HepG2 (cell line): ENCODE measurements at regions not wholly inside any gene's neighbourhood (a gene's known extent, or its start where the extent isn't known, plus 50 kb on each side); places are given as distances from the start of the nearest gene placed in this dataset.

Source experiments
- CSRNP1 ChIP-seq: sonication (generic); formaldehyde crosslinking; IDR thresholded peaks from 2 replicates; pipeline ENCODE4 v1.8.1; 2023; ENCODE audit warnings: mild to moderate bottlenecking, missing genetic modification reagents
- DDIT3 ChIP-seq: sonication (generic); formaldehyde crosslinking; IDR thresholded peaks from 2 replicates; pipeline ENCODE4 v1.4.0; 2020; ENCODE audit warnings: mild to moderate bottlenecking, missing genetic modification reagents
- KMT2B ChIP-seq: IDR thresholded peaks from 2 replicates; pipeline ENCODE4 v1.6.1; 2016; ENCODE audit warnings: missing genetic modification reagents, missing compliant biosample characterization
- MEIS2 ChIP-seq: sonication (generic); formaldehyde crosslinking; IDR thresholded peaks from 2 replicates; pipeline ENCODE4 v1.9.0; 2021; ENCODE audit warnings: mild to moderate bottlenecking, missing genetic modification reagents
- PITX1 ChIP-seq: sonication (generic); formaldehyde crosslinking; IDR thresholded peaks from 2 replicates; pipeline ENCODE4 v1.5.1; 2020; ENCODE audit warnings: mild to moderate bottlenecking, missing genetic modification reagents
- TIGD3 ChIP-seq: sonication (generic); formaldehyde crosslinking; IDR thresholded peaks from 2 replicates; pipeline ENCODE4 v1.5.1; 2020; ENCODE audit warnings: mild to moderate bottlenecking, missing genetic modification reagents, borderline replicate concordance
- ZBTB4 ChIP-seq: sonication (generic); formaldehyde crosslinking; IDR thresholded peaks from 2 replicates; pipeline ENCODE4 v1.4.0; 2020; ENCODE audit warnings: missing genetic modification reagents, mild to moderate bottlenecking, borderline replicate concordance
- ZNF20 ChIP-seq: sonication (generic); formaldehyde crosslinking; IDR thresholded peaks from 2 replicates; pipeline ENCODE4 v1.4.0; 2020; ENCODE audit warnings: mild to moderate bottlenecking, moderate library complexity, missing genetic modification reagents
- ZNF557 ChIP-seq: sonication (generic); formaldehyde crosslinking; IDR thresholded peaks from 2 replicates; pipeline ENCODE4 v1.4.0; 2020; ENCODE audit warnings: missing genetic modification reagents
- ZNF558 ChIP-seq: sonication (generic); formaldehyde crosslinking; IDR thresholded peaks from 2 replicates; pipeline ENCODE4 v1.9.0; 2022; ENCODE audit warnings: mild to moderate bottlenecking, missing genetic modification reagents, borderline replicate concordance

GRCh38 chr18:24941174-24941951 lies 410.6 kb downstream of the ZNF521 start (continued):
- TF ChIP-seq DDIT3 (CRISPR knock-in tag) (no peak), CSRNP1 (no peak), TIGD3 (CRISPR knock-in tag) (no peak), ZBTB4 (CRISPR knock-in tag) (no peak), ZNF558 (no peak), MEIS2 (no peak), ZNF20 (CRISPR knock-in tag) (no peak), ZNF557 (CRISPR knock-in tag) (no peak), KMT2B (no peak), PITX1 (CRISPR knock-in tag) (no peak)
